Liver (tissue), 8 donors: ENCODE measurements at regions not wholly inside any gene's neighbourhood (a gene's known extent, or its start where the extent isn't known, plus 50 kb on each side); places are given as distances from the start of the nearest gene placed in this dataset.

Source experiments
- DNase-seq: peaks from one replicate; pipeline ENCODE4 v3.0.0-alpha.2; 2017; ENCODE audit warnings: low spot score
- H3K27ac ChIP-seq, 2 donors: one replicate each; pipeline ENCODE4 v1.7.0; 2013; ENCODE audit warnings: inconsistent platforms in 2 of 2, low read length in 2 of 2, control low read depth in 1 of 2, low read depth in 1 of 2, mild to moderate bottlenecking in 1 of 2
- H3K27me3 ChIP-seq, 4 donors: one replicate each; pipeline versions ENCODE4 v1.6.1 to v1.7.0; 2013; ENCODE audit warnings: low read length in 3 of 4, inconsistent platforms in 1 of 4, mild to moderate bottlenecking in 1 of 4, moderate library complexity in 1 of 4; ENCODE audit not compliant: control insufficient read depth in 4 of 4, insufficient read depth in 4 of 4
- H3K36me3 ChIP-seq, 4 donors: one replicate each; pipeline versions ENCODE4 v1.6.1 to v1.7.0; 2013; ENCODE audit warnings: low read length in 3 of 4, mild to moderate bottlenecking in 3 of 4, low read depth in 1 of 4, moderate library complexity in 1 of 4; ENCODE audit not compliant: control insufficient read depth in 4 of 4, insufficient read depth in 3 of 4
- H3K4me1 ChIP-seq, 4 donors: one replicate each; pipeline versions ENCODE4 v1.6.1 to v1.7.0; 2013; ENCODE audit warnings: low read length in 3 of 4, mild to moderate bottlenecking in 3 of 4, moderate library complexity in 1 of 4; ENCODE audit not compliant: control insufficient read depth in 4 of 4, insufficient read depth in 4 of 4
- H3K4me3 ChIP-seq, 3 donors: one replicate each; pipeline versions ENCODE4 v1.6.1 to v1.7.0; 2013; ENCODE audit warnings: low read length in 3 of 3, control low read depth in 1 of 3, low read depth in 1 of 3, mild to moderate bottlenecking in 1 of 3
- H3K9ac ChIP-seq, 2 donors: one replicate each; pipeline ENCODE4 v1.7.0; 2013; ENCODE audit warnings: low read length in 2 of 2, mild to moderate bottlenecking in 2 of 2, moderate library complexity in 2 of 2, control low read depth in 1 of 2, low read depth in 1 of 2
- H3K9me3 ChIP-seq, 4 donors: one replicate each; pipeline versions ENCODE4 v1.6.1 to v1.7.0; 2013; ENCODE audit warnings: low read length in 3 of 4; ENCODE audit not compliant: control insufficient read depth in 4 of 4
- ATF3 ChIP-seq: IDR thresholded peaks from 2 replicates; pipeline ENCODE4 v1.6.1; 2016; ENCODE audit warnings: antibody characterized with exemption
- EGR1 ChIP-seq, 2 donors: IDR thresholded peaks; 2 replicates each; pipeline ENCODE4 v1.6.1; 2016 to 2018; ENCODE audit warnings: antibody characterized with exemption in 2 of 2, low read depth in 2 of 2
- FOXA1 ChIP-seq: IDR thresholded peaks from 2 replicates; pipeline ENCODE4 v1.6.1; 2016; ENCODE audit warnings: antibody characterized with exemption
- FOXA2 ChIP-seq: IDR thresholded peaks from 2 replicates; pipeline ENCODE4 v1.6.1; 2016; ENCODE audit warnings: antibody characterized with exemption
- GABPA ChIP-seq, 2 donors: IDR thresholded peaks in 1 of 2; conservative IDR thresholded peaks in 1 of 2; 2 replicates each; pipeline ENCODE4 v1.6.1; 2016; ENCODE audit warnings: antibody characterized with exemption in 2 of 2, mild to moderate bottlenecking in 1 of 2, moderate library complexity in 1 of 2
- HNF4G ChIP-seq: IDR thresholded peaks from 2 replicates; pipeline ENCODE4 v1.6.1; 2016; ENCODE audit warnings: antibody characterized with exemption
- JUND ChIP-seq, 2 donors: IDR thresholded peaks; 2 replicates each; pipeline ENCODE4 v1.6.1; 2016; ENCODE audit warnings: antibody characterized with exemption in 2 of 2
- NR2F2 ChIP-seq: IDR thresholded peaks from 2 replicates; pipeline ENCODE4 v1.6.1; 2016; ENCODE audit warnings: antibody characterized with exemption
- RAD21 ChIP-seq, 2 donors: IDR thresholded peaks; 2 replicates each; pipeline ENCODE4 v1.6.1; 2016; ENCODE audit warnings: antibody characterized with exemption in 2 of 2, mild to moderate bottlenecking in 2 of 2
- RXRA ChIP-seq, 2 donors: IDR thresholded peaks; 2 replicates each; pipeline ENCODE4 v1.6.1; 2017 to 2018; ENCODE audit warnings: antibody characterized with exemption in 2 of 2, mild to moderate bottlenecking in 1 of 2
- SP1 ChIP-seq: IDR thresholded peaks from 2 replicates; pipeline ENCODE4 v1.6.1; 2018; ENCODE audit warnings: antibody characterized with exemption, mild to moderate bottlenecking
- TAF1 ChIP-seq: conservative IDR thresholded peaks from 2 replicates; pipeline ENCODE4 v1.6.1; 2016; ENCODE audit warnings: antibody characterized with exemption, mild to moderate bottlenecking
- YY1 ChIP-seq: IDR thresholded peaks from 2 replicates; pipeline ENCODE4 v1.6.1; 2016; ENCODE audit warnings: antibody characterized with exemption, mild to moderate bottlenecking
- WGBS: extraction: QIAGEN DNeasy Blood & Tissue Kit; methylation state at CpG from one replicate; pipeline ENCODE4 v1.1.7; 2013; 5-methylcytosine and 5-hydroxymethylcytosine counted together
- TF ChIP-seq, protein P1 (sequence below): IDR thresholded peaks from 2 replicates; pipeline ENCODE4 v1.6.1; 2016; ENCODE audit warnings: antibody characterized with exemption
- TF ChIP-seq, protein P2 (sequence below): IDR thresholded peaks from 2 replicates; pipeline ENCODE4 v1.6.1; 2016; ENCODE audit warnings: antibody characterized with exemption
- TF ChIP-seq, protein P3 (sequence below): fragments of 150-350 bp; IDR thresholded peaks from 2 replicates; pipeline ENCODE4 v1.5.1; 2017; ENCODE audit warnings: improper control_type of control experiment, low read depth, low read length; ENCODE audit not compliant: missing input control
- TF ChIP-seq, protein P4 (sequence below): IDR thresholded peaks from 2 replicates; pipeline ENCODE4 v1.6.1; 2016; ENCODE audit warnings: antibody characterized with exemption, mild to moderate bottlenecking
- donor health status: healthy.
- donor health status: healthy.
- donor health status: healthy.
- donor health status: healthy.
- donor health status: healthy.

DNA sequence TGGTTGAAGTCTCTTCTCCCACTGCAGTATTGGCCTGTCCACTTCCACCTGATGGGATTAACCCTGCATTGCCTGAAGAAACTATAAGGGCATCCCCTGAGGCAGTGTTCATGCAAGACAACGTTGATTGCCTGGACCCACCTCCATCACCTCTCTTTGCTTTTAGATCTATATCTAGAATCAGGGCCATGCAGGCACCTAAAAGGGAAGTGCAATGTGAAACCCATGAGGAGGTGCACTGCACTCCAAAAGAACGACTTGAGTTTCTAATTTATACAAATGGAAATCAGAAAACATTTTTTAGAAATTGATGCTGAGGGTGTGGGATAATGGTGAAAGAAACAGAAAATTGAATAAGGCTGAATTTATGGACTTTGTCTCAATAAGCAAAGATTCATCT lies 694.4 kb downstream of the TRAM1L1 start:
- Histone ChIP-seq H3K9me3 (no peaks in the 10 kb centered on the region), H3K4me1 (no peaks in the 10 kb centered on the region), H3K27ac (no peak overlapping the region), H3K27me3 (no peaks in the 10 kb centered on the region), H3K9ac (no peak overlapping the region), H3K36me3 (no peaks in the 10 kb centered on the region), H3K4me3 (no peak overlapping the region)
- DNase-seq = no peak
- WGBS = 26% methylated on average over 2 of the region's 2 CpGs
- TF ChIP-seq, protein P1, sequence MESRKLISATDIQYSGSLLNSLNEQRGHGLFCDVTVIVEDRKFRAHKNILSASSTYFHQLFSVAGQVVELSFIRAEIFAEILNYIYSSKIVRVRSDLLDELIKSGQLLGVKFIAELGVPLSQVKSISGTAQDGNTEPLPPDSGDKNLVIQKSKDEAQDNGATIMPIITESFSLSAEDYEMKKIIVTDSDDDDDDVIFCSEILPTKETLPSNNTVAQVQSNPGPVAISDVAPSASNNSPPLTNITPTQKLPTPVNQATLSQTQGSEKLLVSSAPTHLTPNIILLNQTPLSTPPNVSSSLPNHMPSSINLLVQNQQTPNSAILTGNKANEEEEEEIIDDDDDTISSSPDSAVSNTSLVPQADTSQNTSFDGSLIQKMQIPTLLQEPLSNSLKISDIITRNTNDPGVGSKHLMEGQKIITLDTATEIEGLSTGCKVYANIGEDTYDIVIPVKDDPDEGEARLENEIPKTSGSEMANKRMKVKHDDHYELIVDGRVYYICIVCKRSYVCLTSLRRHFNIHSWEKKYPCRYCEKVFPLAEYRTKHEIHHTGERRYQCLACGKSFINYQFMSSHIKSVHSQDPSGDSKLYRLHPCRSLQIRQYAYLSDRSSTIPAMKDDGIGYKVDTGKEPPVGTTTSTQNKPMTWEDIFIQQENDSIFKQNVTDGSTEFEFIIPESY = no peak
- TF ChIP-seq FOXA2 (no peak), GABPA (IDR thresholded peaks at IDR 0.05 in 1 of 2, conservative IDR thresholded peaks at IDR 0.05 in 1 of 2) (no peak), NR2F2 (no peak), TAF1 (no peak), ATF3 (no peak), FOXA1 (no peak), JUND (IDR thresholded peaks at IDR 0.05) (no peak), YY1 (no peak), SP1 (no peak), EGR1 (IDR thresholded peaks at IDR 0.05; ENCODE audit: low read depth in 2 of 2) (no peak), RAD21 (IDR thresholded peaks at IDR 0.05) (no peak), RXRA (IDR thresholded peaks at IDR 0.05) (no peak), HNF4G (no peak)
- TF ChIP-seq, protein P2, sequence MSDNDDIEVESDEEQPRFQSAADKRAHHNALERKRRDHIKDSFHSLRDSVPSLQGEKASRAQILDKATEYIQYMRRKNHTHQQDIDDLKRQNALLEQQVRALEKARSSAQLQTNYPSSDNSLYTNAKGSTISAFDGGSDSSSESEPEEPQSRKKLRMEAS = no peak
- TF ChIP-seq, protein P3, sequence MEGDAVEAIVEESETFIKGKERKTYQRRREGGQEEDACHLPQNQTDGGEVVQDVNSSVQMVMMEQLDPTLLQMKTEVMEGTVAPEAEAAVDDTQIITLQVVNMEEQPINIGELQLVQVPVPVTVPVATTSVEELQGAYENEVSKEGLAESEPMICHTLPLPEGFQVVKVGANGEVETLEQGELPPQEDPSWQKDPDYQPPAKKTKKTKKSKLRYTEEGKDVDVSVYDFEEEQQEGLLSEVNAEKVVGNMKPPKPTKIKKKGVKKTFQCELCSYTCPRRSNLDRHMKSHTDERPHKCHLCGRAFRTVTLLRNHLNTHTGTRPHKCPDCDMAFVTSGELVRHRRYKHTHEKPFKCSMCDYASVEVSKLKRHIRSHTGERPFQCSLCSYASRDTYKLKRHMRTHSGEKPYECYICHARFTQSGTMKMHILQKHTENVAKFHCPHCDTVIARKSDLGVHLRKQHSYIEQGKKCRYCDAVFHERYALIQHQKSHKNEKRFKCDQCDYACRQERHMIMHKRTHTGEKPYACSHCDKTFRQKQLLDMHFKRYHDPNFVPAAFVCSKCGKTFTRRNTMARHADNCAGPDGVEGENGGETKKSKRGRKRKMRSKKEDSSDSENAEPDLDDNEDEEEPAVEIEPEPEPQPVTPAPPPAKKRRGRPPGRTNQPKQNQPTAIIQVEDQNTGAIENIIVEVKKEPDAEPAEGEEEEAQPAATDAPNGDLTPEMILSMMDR = no peak
- TF ChIP-seq, protein P4, sequence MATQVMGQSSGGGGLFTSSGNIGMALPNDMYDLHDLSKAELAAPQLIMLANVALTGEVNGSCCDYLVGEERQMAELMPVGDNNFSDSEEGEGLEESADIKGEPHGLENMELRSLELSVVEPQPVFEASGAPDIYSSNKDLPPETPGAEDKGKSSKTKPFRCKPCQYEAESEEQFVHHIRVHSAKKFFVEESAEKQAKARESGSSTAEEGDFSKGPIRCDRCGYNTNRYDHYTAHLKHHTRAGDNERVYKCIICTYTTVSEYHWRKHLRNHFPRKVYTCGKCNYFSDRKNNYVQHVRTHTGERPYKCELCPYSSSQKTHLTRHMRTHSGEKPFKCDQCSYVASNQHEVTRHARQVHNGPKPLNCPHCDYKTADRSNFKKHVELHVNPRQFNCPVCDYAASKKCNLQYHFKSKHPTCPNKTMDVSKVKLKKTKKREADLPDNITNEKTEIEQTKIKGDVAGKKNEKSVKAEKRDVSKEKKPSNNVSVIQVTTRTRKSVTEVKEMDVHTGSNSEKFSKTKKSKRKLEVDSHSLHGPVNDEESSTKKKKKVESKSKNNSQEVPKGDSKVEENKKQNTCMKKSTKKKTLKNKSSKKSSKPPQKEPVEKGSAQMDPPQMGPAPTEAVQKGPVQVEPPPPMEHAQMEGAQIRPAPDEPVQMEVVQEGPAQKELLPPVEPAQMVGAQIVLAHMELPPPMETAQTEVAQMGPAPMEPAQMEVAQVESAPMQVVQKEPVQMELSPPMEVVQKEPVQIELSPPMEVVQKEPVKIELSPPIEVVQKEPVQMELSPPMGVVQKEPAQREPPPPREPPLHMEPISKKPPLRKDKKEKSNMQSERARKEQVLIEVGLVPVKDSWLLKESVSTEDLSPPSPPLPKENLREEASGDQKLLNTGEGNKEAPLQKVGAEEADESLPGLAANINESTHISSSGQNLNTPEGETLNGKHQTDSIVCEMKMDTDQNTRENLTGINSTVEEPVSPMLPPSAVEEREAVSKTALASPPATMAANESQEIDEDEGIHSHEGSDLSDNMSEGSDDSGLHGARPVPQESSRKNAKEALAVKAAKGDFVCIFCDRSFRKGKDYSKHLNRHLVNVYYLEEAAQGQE = no peak

DNA sequence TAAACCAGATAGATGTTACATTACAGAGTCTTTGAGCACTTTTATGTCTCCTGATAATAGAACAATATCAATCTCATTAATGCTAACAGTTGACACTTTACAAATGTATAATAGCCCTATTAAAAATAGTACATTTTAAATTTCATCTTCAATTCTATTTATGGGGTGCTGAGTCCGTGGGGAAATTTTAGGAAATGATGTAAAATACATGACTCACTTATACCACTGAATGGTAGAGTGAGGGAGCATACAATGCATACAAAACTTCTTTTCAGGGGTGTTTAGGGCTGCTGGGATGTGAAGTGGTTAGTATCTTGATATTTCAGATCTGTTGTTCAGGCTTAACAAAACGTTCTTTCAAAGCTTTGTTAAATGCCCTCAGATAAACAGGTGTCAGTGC lies 696.2 kb downstream of the TRAM1L1 start:
- no peaks in the 10 kb centered on the region for H3K9me3 ChIP-seq
- H3K4me1 ChIP-seq = no peaks in the 10 kb centered on the region
- H3K27me3 ChIP-seq = no peaks in the 10 kb centered on the region
- WGBS = 43% methylated on average over 2 of the region's 2 CpGs
- H3K9ac ChIP-seq = no peak overlapping the region
- no peak for DNase-seq
- TF ChIP-seq YY1 = no peak
- no peak for TF ChIP-seq SP1
- H3K4me3 ChIP-seq = no peak overlapping the region
- H3K36me3 ChIP-seq = no peaks in the 10 kb centered on the region
- H3K27ac ChIP-seq = no peak overlapping the region
